H1 (cell line): ENCODE measurements at regions not wholly inside any gene's neighbourhood (a gene's known extent, or its start where the extent isn't known, plus 50 kb on each side); places are given as distances from the start of the nearest gene placed in this dataset.

Experiments used
- CTCF ChIA-PET: fragments of 300-600 bp; sonication (Branson Sonifier 250); formaldehyde crosslinking; loops from one replicate; lab custom pipeline; 2021; ENCODE audit not compliant: partially characterized antibody; lab: Charles Lee
- POLR2A ChIA-PET: fragments of 300-600 bp; sonication (Branson Sonifier 250); formaldehyde crosslinking; loops from one replicate; lab custom pipeline; 2021; ENCODE audit warnings: inconsistent platforms; ENCODE audit not compliant: partially characterized antibody; lab: Charles Lee
- DNase-seq, 2 experiments: peaks; one replicate each; pipeline versions ENCODE4 v3.0.0 to v3.0.0-alpha.2; 2010 to 2022; ENCODE audit warnings: low spot score in 2 of 2, low read depth in 1 of 2, mixed read lengths in 1 of 2
- FAIRE-seq: peaks from 2 replicates; lab custom pipeline; 2011; peaks lifted over from hg19 to GRCh38; lab: Jason Lieb, UNC
- H2AFZ ChIP-seq: 2 replicates; pipeline ENCODE4 v1.8.1; 2012; ENCODE audit warnings: low read length, inconsistent platforms
- H2AK5ac ChIP-seq: 2 replicates; pipeline ENCODE4 v1.6.1; 2013; ENCODE audit warnings: low read depth, low read length
- H2BK120ac ChIP-seq: replicated peaks from 2 replicates; pipeline ENCODE3; 2013; ENCODE audit warnings: low read depth, low read length, inconsistent platforms
- H2BK12ac ChIP-seq: 2 replicates; pipeline ENCODE4 v1.6.1; 2013; ENCODE audit warnings: low read depth, low read length
- H2BK15ac ChIP-seq: 2 replicates; pipeline ENCODE4 v1.6.1; 2013; ENCODE audit warnings: low read length
- H2BK20ac ChIP-seq: 2 replicates; pipeline ENCODE4 v1.6.1; 2013; ENCODE audit warnings: low read length
- H2BK5ac ChIP-seq: 2 replicates; pipeline ENCODE4 v1.6.1; 2013; ENCODE audit warnings: low read depth, low read length
- H3K14ac ChIP-seq: 2 replicates; pipeline ENCODE4 v1.6.1; 2013; ENCODE audit warnings: inconsistent platforms; ENCODE audit not compliant: insufficient read length
- H3K18ac ChIP-seq: 2 replicates; pipeline ENCODE4 v1.6.1; 2013; ENCODE audit warnings: low read length; ENCODE audit errors: extremely low read depth
- H3K23ac ChIP-seq: 2 replicates; pipeline ENCODE4 v1.6.1; 2013; ENCODE audit warnings: inconsistent platforms; ENCODE audit not compliant: insufficient read length
- H3K23me2 ChIP-seq: 2 replicates; pipeline ENCODE4 v1.6.1; 2013; ENCODE audit warnings: low read depth, low read length
- H3K27ac ChIP-seq: 2 replicates; pipeline ENCODE4 v1.6.1; 2011; ENCODE audit warnings: low read depth, low read length, inconsistent platforms
- H3K27me3 ChIP-seq, 4 experiments: replicated peaks in 1 of 4; 1 replicate in 1 of 4; 2 replicates in 3 of 4; pipeline versions ENCODE4 v1.6.1 to v1.8.1; 2011 to 2013; ENCODE audit warnings: low read length in 3 of 4, mild to moderate bottlenecking in 3 of 4, inconsistent platforms in 2 of 4, mixed read lengths in 2 of 4, moderate library complexity in 1 of 4; ENCODE audit not compliant: control insufficient read depth in 3 of 4, insufficient read depth in 3 of 4; ENCODE audit errors: extremely low read depth in 1 of 4
- H3K36me3 ChIP-seq, 4 experiments: 2 replicates each; pipeline versions ENCODE4 v1.6.1 to v1.8.1; 2011 to 2013; ENCODE audit warnings: mild to moderate bottlenecking in 4 of 4, low read length in 3 of 4, moderate library complexity in 2 of 4, control low read depth in 1 of 4, inconsistent platforms in 1 of 4; ENCODE audit not compliant: insufficient read depth in 4 of 4, control insufficient read depth in 2 of 4
- H3K4ac ChIP-seq: replicated peaks from 2 replicates; pipeline ENCODE3; 2013; ENCODE audit warnings: low read length, low read depth, mixed read lengths, inconsistent platforms; ENCODE audit not compliant: insufficient read length
- H3K4me1 ChIP-seq, 4 experiments: replicated peaks in 1 of 4; 1 replicate in 1 of 4; 2 replicates in 3 of 4; pipeline versions ENCODE4 v1.6.1 to v1.8.1; 2011 to 2013; ENCODE audit warnings: low read length in 3 of 4, inconsistent platforms in 2 of 4, mixed read lengths in 1 of 4; ENCODE audit not compliant: insufficient read depth in 4 of 4, control insufficient read depth in 3 of 4
- H3K4me2 ChIP-seq, 2 experiments: 2 replicates each; pipeline versions ENCODE4 v1.6.1 to v1.8.1; 2011 to 2013; ENCODE audit warnings: low read depth in 2 of 2, low read length in 2 of 2, control low read depth in 1 of 2, inconsistent platforms in 1 of 2, mild to moderate bottlenecking in 1 of 2; ENCODE audit not compliant: insufficient read depth in 1 of 2
- H3K4me3 ChIP-seq, 4 experiments: fragments of 200-600, 300-600 bp in 1 of 4; sonication (generic), shearing (Covaris generic), sonication (Bioruptor Twin) in 1 of 4; 2 replicates each; pipeline versions ENCODE4 v1.5.1 to v1.8.1; 2011 to 2016; ENCODE audit warnings: low read length in 4 of 4, low read depth in 3 of 4, control low read depth in 2 of 4, inconsistent platforms in 2 of 4, mild to moderate bottlenecking in 2 of 4, mixed read lengths in 1 of 4, moderate library complexity in 1 of 4; ENCODE audit not compliant: insufficient read depth in 2 of 4; ENCODE audit errors: extremely low read depth in 1 of 4
- H3K56ac ChIP-seq: replicated peaks from 2 replicates; pipeline ENCODE3; 2013; ENCODE audit warnings: low read depth, mild to moderate bottlenecking, mixed read lengths, low read length, inconsistent platforms; ENCODE audit not compliant: insufficient read length
- H3K79me1 ChIP-seq: 2 replicates; pipeline ENCODE4 v1.6.1; 2013; ENCODE audit warnings: low read depth, low read length, control low read depth
- H3K79me2 ChIP-seq, 2 experiments: 2 replicates each; pipeline versions ENCODE4 v1.6.1 to v1.8.1; 2012 to 2013; ENCODE audit warnings: low read length in 2 of 2, mild to moderate bottlenecking in 2 of 2, inconsistent platforms in 1 of 2; ENCODE audit not compliant: insufficient read depth in 2 of 2, control insufficient read depth in 1 of 2
- H3K9ac ChIP-seq, 4 experiments: replicated peaks in 1 of 4; 1 replicate in 1 of 4; 2 replicates in 3 of 4; pipeline versions ENCODE4 v1.6.1 to v1.8.1; 2011 to 2013; ENCODE audit warnings: low read depth in 3 of 4, low read length in 3 of 4, control low read depth in 2 of 4, mild to moderate bottlenecking in 2 of 4, moderate library complexity in 2 of 4, inconsistent platforms in 1 of 4; ENCODE audit errors: extremely low read depth in 1 of 4
- H3K9me3 ChIP-seq, 2 experiments: 2 replicates each; pipeline versions ENCODE4 v1.6.1 to v1.8.1; 2012 to 2013; ENCODE audit warnings: mild to moderate bottlenecking in 2 of 2, moderate library complexity in 2 of 2, control low read depth in 1 of 2, inconsistent platforms in 1 of 2, low read depth in 1 of 2, low read length in 1 of 2, mixed read lengths in 1 of 2; ENCODE audit not compliant: insufficient read depth in 2 of 2
- H4K20me1 ChIP-seq, 2 experiments: replicated peaks in 1 of 2; 2 replicates each; pipeline versions ENCODE3 to v1.8.1; 2011 to 2013; ENCODE audit warnings: inconsistent platforms in 2 of 2, low read length in 2 of 2, mild to moderate bottlenecking in 1 of 2; ENCODE audit not compliant: insufficient read depth in 2 of 2, control insufficient read depth in 1 of 2
- H4K5ac ChIP-seq: 2 replicates; pipeline ENCODE4 v1.6.1; 2013; ENCODE audit warnings: low read length, low read depth, mixed read lengths, inconsistent platforms; ENCODE audit not compliant: insufficient read length
- H4K8ac ChIP-seq: 2 replicates; pipeline ENCODE4 v1.8.0; 2013; ENCODE audit warnings: mild to moderate bottlenecking, moderate library complexity, low read length, inconsistent platforms; ENCODE audit not compliant: insufficient read depth; ENCODE audit errors: extremely low read depth
- H4K91ac ChIP-seq: replicated peaks from 2 replicates; pipeline ENCODE3; 2013; ENCODE audit warnings: low read length, mixed read lengths, inconsistent platforms; ENCODE audit not compliant: insufficient read length
- BCL11A ChIP-seq, 2 experiments: IDR thresholded peaks; one replicate each; pipeline ENCODE4 v1.6.1; 2011; ENCODE audit warnings: low read depth in 2 of 2, low read length in 2 of 2, mild to moderate bottlenecking in 2 of 2
- CBX8 ChIP-seq: fragments of 300-800, 300-1000 bp; sonication (generic); IDR thresholded peaks from 2 replicates; pipeline ENCODE4 v1.7.1; 2016; ENCODE audit warnings: low read depth, low read length, borderline replicate concordance
- CEBPB ChIP-seq: IDR thresholded peaks from 2 replicates; pipeline ENCODE4 v1.6.1; 2012; ENCODE audit warnings: low read depth, low read length
- CHD2 ChIP-seq: IDR thresholded peaks from 2 replicates; pipeline ENCODE4 v1.6.1; 2012; ENCODE audit warnings: low read length, improper control_type of control experiment
- CTBP2 ChIP-seq: IDR thresholded peaks from 2 replicates; pipeline ENCODE4 v1.7.0; 2011; ENCODE audit warnings: borderline replicate concordance, mild to moderate bottlenecking, moderate library complexity, mixed read lengths, low read length; ENCODE audit not compliant: insufficient read depth, insufficient read length
- HDAC2 ChIP-seq, 2 experiments: fragments of 300-600 bp in 1 of 2; sonication (generic) in 1 of 2; IDR thresholded peaks; 2 replicates each; pipeline ENCODE4 v1.6.1; 2011 to 2012; ENCODE audit warnings: low read depth in 2 of 2, low read length in 2 of 2, mild to moderate bottlenecking in 2 of 2, moderate library complexity in 2 of 2, borderline replicate concordance in 1 of 2, inconsistent platforms in 1 of 2
- PHF8 ChIP-seq: fragments of 200-600 bp; sonication (generic); conservative IDR thresholded peaks from 2 replicates; pipeline ENCODE4 v1.7.1; 2012; ENCODE audit warnings: low read depth, mild to moderate bottlenecking, inconsistent platforms, low read length, moderate library complexity
- POU5F1 ChIP-seq: IDR thresholded peaks from 2 replicates; pipeline ENCODE4 v1.6.1; 2011; ENCODE audit warnings: low read depth, mild to moderate bottlenecking, low read length, moderate library complexity
- SIRT6 ChIP-seq: IDR thresholded peaks from one replicate; pipeline ENCODE4 v1.7.1; 2012; ENCODE audit warnings: low read length, inconsistent platforms
- SP1 ChIP-seq: IDR thresholded peaks from 2 replicates; pipeline ENCODE4 v1.6.1; 2011; ENCODE audit warnings: low read depth, low read length
- SP4 ChIP-seq: IDR thresholded peaks from 2 replicates; pipeline ENCODE4 v1.6.1; 2012; ENCODE audit warnings: low read length, inconsistent platforms
- WGBS, 2 experiments: shearing (Covaris generic) in 1 of 2; methylation state at CpG; one replicate each; pipeline versions ENCODE4 v1.1.6 to v1.1.7; 2013 to 2015; ENCODE audit warnings: low lambda C conversion rate in 2 of 2, mixed read lengths in 2 of 2, inconsistent platforms in 1 of 2, low coverage in 1 of 2, missing lambda C conversion rate in 1 of 2; ENCODE audit not compliant: insufficient replicate concordance in 2 of 2, insufficient coverage in 1 of 2, insufficient read length in 1 of 2; ENCODE audit errors: extremely low coverage in 1 of 2, missing lambda C conversion rate in 1 of 2; 5-methylcytosine and 5-hydroxymethylcytosine counted together
- TF ChIP-seq, protein P1 (sequence below): IDR thresholded peaks from 2 replicates; pipeline ENCODE4 v1.6.1; 2012; ENCODE audit warnings: low read length, inconsistent platforms
- TF ChIP-seq, protein P2 (sequence below): IDR thresholded peaks from 2 replicates; pipeline ENCODE4 v1.6.1; 2012; ENCODE audit warnings: inconsistent platforms

DNA sequence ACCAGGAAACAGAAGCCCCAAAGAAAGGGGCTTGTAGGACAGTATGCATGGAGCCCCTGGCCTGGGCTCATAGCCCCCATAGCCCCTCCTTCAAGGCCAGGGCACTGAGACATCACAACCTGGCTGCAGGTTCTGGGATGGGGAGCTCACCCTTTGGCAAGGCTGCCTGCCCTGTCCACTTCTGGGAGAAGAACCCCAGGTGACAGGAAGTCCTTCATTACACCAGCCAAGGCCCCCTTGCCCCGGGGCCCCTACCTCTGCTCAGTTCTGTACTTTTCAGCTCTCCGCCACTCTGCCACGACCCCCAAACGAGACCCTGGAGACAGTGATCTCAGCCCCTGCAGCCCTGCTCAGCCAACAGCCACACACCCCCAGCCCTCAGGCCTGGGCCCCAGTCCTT is 223.2 kb upstream of the RTL1 start:
- H3K9me3 ChIP-seq, result no peaks in the 10 kb centered on the region
- H2AK5ac ChIP-seq, result no peak overlapping the region
- no peak overlapping the region for H3K4me2 ChIP-seq
- no peak overlapping the region for H2BK5ac ChIP-seq
- 98% methylated on average over 4 of the region's 4 CpGs; no CpG with 5 or more reads in 1 of the 2 experiments for WGBS, 2 experiments
- no peak overlapping the region for H3K4me3 ChIP-seq
- no peak overlapping the region for H3K18ac ChIP-seq
- H3K9ac ChIP-seq, result no peak overlapping the region
- H3K23me2 ChIP-seq, result no peaks in the 10 kb centered on the region
- no peak overlapping the region for H3K56ac ChIP-seq
- H4K91ac ChIP-seq, result no peak overlapping the region
- no peaks in the 10 kb centered on the region for H3K79me2 ChIP-seq
- no peak overlapping the region for H2BK12ac ChIP-seq
- H3K23ac ChIP-seq, result no peak overlapping the region
- H4K5ac ChIP-seq, result no peak overlapping the region
- ChIA-PET CTCF (interaction anchor here (0.9 to 1.4 kb wide), 3 partner anchors 10 to 57 kb away, joined by 3 to 4 read pairs (median 3); no protein-coding TSS in a partner anchor), POLR2A (no interaction called here)
- H3K79me1 ChIP-seq, result no peaks in the 10 kb centered on the region
- H2AFZ ChIP-seq, result no peak overlapping the region
- no peaks in the 10 kb centered on the region for H4K20me1 ChIP-seq
- H2BK15ac ChIP-seq, result no peak overlapping the region
- H3K27ac ChIP-seq, result no peak overlapping the region
- no peak for FAIRE-seq
- H3K27me3 ChIP-seq, result no peaks in the 10 kb centered on the region
- DNase-seq, result no peak
- H3K36me3 ChIP-seq, result no peaks in the 10 kb centered on the region
- H2BK120ac ChIP-seq, result no peak overlapping the region
- H2BK20ac ChIP-seq, result no peak overlapping the region
- H3K14ac ChIP-seq, result no peak overlapping the region
- no peak overlapping the region for H4K8ac ChIP-seq
- no peak overlapping the region for H3K4ac ChIP-seq
- no peaks in the 10 kb centered on the region; a peak in 1 of 7 replicates for H3K4me1 ChIP-seq
- TF ChIP-seq CTBP2 (no peak), SP4 (no peak), PHF8 (no peak), POU5F1 (no peak), HDAC2 (IDR thresholded peaks at IDR 0.05; ENCODE audit: borderline replicate concordance in 1 of 2, low read depth in 2 of 2, low read length in 2 of 2) (no peak), BCL11A (IDR thresholded peaks at IDR 0.05; ENCODE audit: low read depth in 2 of 2, low read length in 2 of 2) (no peak), SP1 (no peak), CEBPB (no peak), CBX8 (no peak), SIRT6 (no peak), CHD2 (no peak)
- TF ChIP-seq, protein P1, sequence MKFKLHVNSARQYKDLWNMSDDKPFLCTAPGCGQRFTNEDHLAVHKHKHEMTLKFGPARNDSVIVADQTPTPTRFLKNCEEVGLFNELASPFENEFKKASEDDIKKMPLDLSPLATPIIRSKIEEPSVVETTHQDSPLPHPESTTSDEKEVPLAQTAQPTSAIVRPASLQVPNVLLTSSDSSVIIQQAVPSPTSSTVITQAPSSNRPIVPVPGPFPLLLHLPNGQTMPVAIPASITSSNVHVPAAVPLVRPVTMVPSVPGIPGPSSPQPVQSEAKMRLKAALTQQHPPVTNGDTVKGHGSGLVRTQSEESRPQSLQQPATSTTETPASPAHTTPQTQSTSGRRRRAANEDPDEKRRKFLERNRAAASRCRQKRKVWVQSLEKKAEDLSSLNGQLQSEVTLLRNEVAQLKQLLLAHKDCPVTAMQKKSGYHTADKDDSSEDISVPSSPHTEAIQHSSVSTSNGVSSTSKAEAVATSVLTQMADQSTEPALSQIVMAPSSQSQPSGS, result no peak
- TF ChIP-seq, protein P2, sequence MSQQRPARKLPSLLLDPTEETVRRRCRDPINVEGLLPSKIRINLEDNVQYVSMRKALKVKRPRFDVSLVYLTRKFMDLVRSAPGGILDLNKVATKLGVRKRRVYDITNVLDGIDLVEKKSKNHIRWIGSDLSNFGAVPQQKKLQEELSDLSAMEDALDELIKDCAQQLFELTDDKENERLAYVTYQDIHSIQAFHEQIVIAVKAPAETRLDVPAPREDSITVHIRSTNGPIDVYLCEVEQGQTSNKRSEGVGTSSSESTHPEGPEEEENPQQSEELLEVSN, result no peak
